SK-N-SH (cell line): ENCODE measurements at regions not wholly inside any gene's neighbourhood (a gene's known extent, or its start where the extent isn't known, plus 50 kb on each side); places are given as distances from the start of the nearest gene placed in this dataset.

Experiments
- EP300 ChIP-seq, 2 experiments: IDR thresholded peaks; 2 replicates each; pipeline versions ENCODE4 v1.4.0 to v1.6.1; 2012; ENCODE audit warnings: borderline replicate concordance in 1 of 2, low read depth in 1 of 2, low read length in 1 of 2
- RXRA ChIP-seq: IDR thresholded peaks from 2 replicates; pipeline ENCODE4 v1.4.0; 2012; ENCODE audit warnings: low read depth, mild to moderate bottlenecking, borderline replicate concordance

GRCh38 chr11:26909515-26909914 is 84.4 kb upstream of the FIBIN start:
- TF ChIP-seq EP300 (IDR thresholded peaks at IDR 0.05; ENCODE audit: borderline replicate concordance in 1 of 2, low read depth in 1 of 2, low read length in 1 of 2), result no peak
- no peak for TF ChIP-seq RXRA
